ENCODE measurements at regions not wholly inside any gene's neighbourhood (a gene's known extent, or its start where the extent isn't known, plus 50 kb on each side); places are given as distances from the start of the nearest gene placed in this dataset.
A peak's percentile ranks its signal among the peaks of the same experiment; 100 is the strongest.

- peak; percentile 68 for DNase-seq (ENCODE audit: low read depth)
- H3K4me3 ChIP-seq (ENCODE audit: low read depth, low read length): no peak overlapping the region
- TF ChIP-seq CTCF (conservative IDR thresholded peaks at IDR 0.05; ENCODE audit: low read depth, low read length): no peak
Measured at GRCh38 chr6:132147530-132148011, 196.4 kb upstream of the CCN2 start.

GRCh38 chr6:132144456-132144855 is 193.3 kb upstream of the CCN2 start:
- DNase-seq (ENCODE audit: low read depth): no peak
- TF ChIP-seq CTCF (conservative IDR thresholded peaks at IDR 0.05; ENCODE audit: low read depth, low read length): no peak
- no peak overlapping the region for H3K4me3 ChIP-seq (ENCODE audit: low read depth, low read length)

GRCh38 chr6:132143258-132143657 is 192.1 kb upstream of the CCN2 start:
- TF ChIP-seq CTCF (conservative IDR thresholded peaks at IDR 0.05; ENCODE audit: low read depth, low read length): no peak
- DNase-seq (ENCODE audit: low read depth): no peak
- H3K4me3 ChIP-seq (ENCODE audit: low read depth, low read length): no peak overlapping the region

- H3K4me3 ChIP-seq (ENCODE audit: low read depth, low read length): no peak overlapping the region
- TF ChIP-seq CTCF (conservative IDR thresholded peaks at IDR 0.05; ENCODE audit: low read depth, low read length): no peak
- DNase-seq (ENCODE audit: low read depth): peak; percentile 36
Measured at GRCh38 chr6:132142768-132143167, 191.6 kb upstream of the CCN2 start.

GRCh38 chr6:132142308-132142707 is 191.1 kb upstream of the CCN2 start:
- TF ChIP-seq CTCF (conservative IDR thresholded peaks at IDR 0.05; ENCODE audit: low read depth, low read length): no peak
- no peak overlapping the region for H3K4me3 ChIP-seq (ENCODE audit: low read depth, low read length)
- no peak for DNase-seq (ENCODE audit: low read depth)

- no peak for DNase-seq (ENCODE audit: low read depth)
- no peak overlapping the region for H3K4me3 ChIP-seq (ENCODE audit: low read depth, low read length)
- TF ChIP-seq CTCF (conservative IDR thresholded peaks at IDR 0.05; ENCODE audit: low read depth, low read length): no peak
Measured at GRCh38 chr6:132140189-132140588, 189.0 kb upstream of the CCN2 start.

GRCh38 chr6:132139611-132140010 is 188.4 kb upstream of the CCN2 start:
- H3K4me3 ChIP-seq (ENCODE audit: low read depth, low read length): no peak overlapping the region
- DNase-seq (ENCODE audit: low read depth): no peak
- no peak for TF ChIP-seq CTCF (conservative IDR thresholded peaks at IDR 0.05; ENCODE audit: low read depth, low read length)
